ENCODE measurements at regions not wholly inside any gene's neighbourhood (a gene's known extent, or its start where the extent isn't known, plus 50 kb on each side); places are given as distances from the start of the nearest gene placed in this dataset.
"Not testable (repeated sequence)": the region's sequence is repeated elsewhere in the genome, so short reads cannot be mapped to it uniquely, and the experiment has no call there.

- DNase-seq (ENCODE audit: low read depth), result no peak
Measured at GRCh38 chr9:124125651-124125977, 114.0 kb downstream of the LHX2 start.

- peak; percentile 68 for DNase-seq (ENCODE audit: low read depth)
Measured at GRCh38 chr9:124126648-124127646, 115.4 kb downstream of the LHX2 start.

- DNase-seq (ENCODE audit: low read depth), result no peak
Measured at GRCh38 chr9:124128568-124129166, 117.1 kb downstream of the LHX2 start.

GRCh38 chr9:124130277-124131075 is 118.9 kb downstream of the LHX2 start:
- no peak for DNase-seq (ENCODE audit: low read depth)

GRCh38 chr9:124131518-124131917 is 120.0 kb downstream of the LHX2 start:
- DNase-seq (ENCODE audit: low read depth), result not testable (repeated sequence)

- no peak for DNase-seq (ENCODE audit: low read depth)
Measured at GRCh38 chr9:124132671-124133147, 121.1 kb downstream of the LHX2 start.

- no peak for DNase-seq (ENCODE audit: low read depth)
Measured at GRCh38 chr9:124133727-124134126, 122.2 kb downstream of the LHX2 start.

GRCh38 chr9:124134526-124134925 is 123.0 kb downstream of the LHX2 start:
- DNase-seq (ENCODE audit: low read depth), result no peak

- no peak for DNase-seq (ENCODE audit: low read depth)
Measured at GRCh38 chr9:124135813-124136365, 121.9 kb upstream of the NEK6 start.

GRCh38 chr9:124137009-124137943 is 120.5 kb upstream of the NEK6 start:
- DNase-seq (ENCODE audit: low read depth), result no peak

- no peak for DNase-seq (ENCODE audit: low read depth)
Measured at GRCh38 chr9:124137944-124138335, 119.8 kb upstream of the NEK6 start.

GRCh38 chr9:124139001-124139400 is 118.7 kb upstream of the NEK6 start:
- no peak for DNase-seq (ENCODE audit: low read depth)

GRCh38 chr9:124140941-124141568 is 116.7 kb upstream of the NEK6 start:
- no peak for DNase-seq (ENCODE audit: low read depth)

- not testable (repeated sequence) for DNase-seq (ENCODE audit: low read depth)
Measured at GRCh38 chr9:124144561-124145123, 113.1 kb upstream of the NEK6 start.

- DNase-seq (ENCODE audit: low read depth), result no peak
Measured at GRCh38 chr9:124146031-124146561, 111.7 kb upstream of the NEK6 start.

- no peak for DNase-seq (ENCODE audit: low read depth)
Measured at GRCh38 chr9:124149992-124150391, 107.8 kb upstream of the NEK6 start.

- DNase-seq (ENCODE audit: low read depth), result no peak
Measured at GRCh38 chr9:124163760-124164255, 93.9 kb upstream of the NEK6 start.

- DNase-seq (ENCODE audit: low read depth), result no peak
Measured at GRCh38 chr9:124164811-124165210, 92.9 kb upstream of the NEK6 start.

- DNase-seq (ENCODE audit: low read depth), result no peak
Measured at GRCh38 chr9:124174433-124174832, 83.3 kb upstream of the NEK6 start.

GRCh38 chr9:124177522-124177921 is 80.2 kb upstream of the NEK6 start:
- not testable (repeated sequence) for DNase-seq (ENCODE audit: low read depth)
